Karpas-422 (cell line): ENCODE measurements at regions not wholly inside any gene's neighbourhood (a gene's known extent, or its start where the extent isn't known, plus 50 kb on each side); places are given as distances from the start of the nearest gene placed in this dataset.
"Not testable (repeated sequence)": the region's sequence is repeated elsewhere in the genome, so short reads cannot be mapped to it uniquely, and the experiment has no call there.

Experiments used
- DNase-seq: peaks from one replicate; pipeline ENCODE4 v3.0.0-alpha.2; 2015
- H2AFZ ChIP-seq: fragments of 200-600 bp; sonication (generic); 2 replicates; pipeline ENCODE4 v1.6.1; 2014; ENCODE audit warnings: antibody characterized with exemption, low read length, mixed read lengths
- H3K27ac ChIP-seq: fragments of 200-600 bp; sonication (generic); 2 replicates; pipeline ENCODE4 v1.5.1; 2014; ENCODE audit warnings: mild to moderate bottlenecking, low read length, moderate library complexity
- H3K27me3 ChIP-seq: fragments of 200-600 bp; sonication (generic); 2 replicates; pipeline ENCODE4 v1.6.1; 2014; ENCODE audit warnings: low read length, mixed read lengths
- H3K36me3 ChIP-seq: fragments of 200-600 bp; sonication (generic); 2 replicates; pipeline ENCODE4 v1.6.1; 2014; ENCODE audit warnings: low read length, mixed read lengths; ENCODE audit not compliant: insufficient read depth
- H3K4me1 ChIP-seq: fragments of 200-600 bp; sonication (generic); 2 replicates; pipeline ENCODE4 v1.6.1; 2014; ENCODE audit warnings: mild to moderate bottlenecking, low read length, mixed read lengths
- H3K4me2 ChIP-seq: fragments of 200-600 bp; sonication (generic); 2 replicates; pipeline ENCODE4 v1.6.1; 2014; ENCODE audit warnings: low read length, low read depth, mild to moderate bottlenecking; ENCODE audit not compliant: poor library complexity, severe bottlenecking
- H3K4me3 ChIP-seq: fragments of 200-600 bp; sonication (generic); 2 replicates; pipeline ENCODE4 v1.5.1; 2014; ENCODE audit warnings: mild to moderate bottlenecking, antibody characterized with exemption, low read length, mixed read lengths
- H3K79me2 ChIP-seq: fragments of 200-600 bp; sonication (generic); 2 replicates; pipeline ENCODE4 v1.6.1; 2014; ENCODE audit warnings: mild to moderate bottlenecking, low read length, mixed read lengths
- H3K9ac ChIP-seq: fragments of 200-600 bp; sonication (generic); 2 replicates; pipeline ENCODE4 v1.6.0; 2014; ENCODE audit warnings: low read length
- H3K9me2 ChIP-seq: fragments of 200-600 bp; sonication (generic), shearing (Covaris generic); replicated peaks from 2 replicates; pipeline ENCODE4 v1.6.0; 2014; ENCODE audit warnings: mild to moderate bottlenecking, low read length, moderate library complexity; ENCODE audit not compliant: insufficient read depth
- H3K9me3 ChIP-seq: fragments of 300-700, 200-600 bp; sonication (generic); 2 replicates; pipeline ENCODE4 v1.6.1; 2014; ENCODE audit warnings: low read length, mixed read lengths
- H4K20me1 ChIP-seq: fragments of 200-600 bp; sonication (generic); 2 replicates; pipeline ENCODE4 v1.6.1; 2014; ENCODE audit warnings: mild to moderate bottlenecking, antibody characterized with exemption, low read length, low read depth; ENCODE audit not compliant: insufficient read depth

DNA sequence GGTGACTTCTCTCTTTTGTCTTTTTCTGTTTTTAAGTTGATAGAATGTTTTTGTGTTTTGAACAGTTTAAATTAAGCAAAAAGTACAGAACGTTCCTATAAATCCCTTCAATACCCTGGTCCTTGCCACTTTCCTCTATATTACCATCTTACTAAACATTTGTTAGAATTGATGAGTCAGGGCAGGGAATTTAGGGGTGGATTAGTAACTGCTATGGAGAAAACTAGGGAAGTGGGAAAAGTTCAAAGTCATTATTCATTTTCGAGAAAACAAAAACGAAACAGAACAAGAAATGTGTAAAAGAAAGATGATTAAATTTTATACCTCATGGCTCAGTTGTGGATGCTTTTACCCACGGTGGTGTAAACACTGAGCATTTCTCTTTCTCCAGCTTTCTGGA is 240.4 kb upstream of the SULF2 start:
- Histone ChIP-seq H3K9me3 (no peaks in the 10 kb centered on the region), H3K27ac (no peak overlapping the region), H3K4me1 (no peaks in the 10 kb centered on the region), H2AFZ (no peak overlapping the region), H3K36me3 (no peaks in the 10 kb centered on the region), H4K20me1 (no peaks in the 10 kb centered on the region), H3K27me3 (no peaks in the 10 kb centered on the region), H3K4me3 (no peak overlapping the region), H3K4me2 (no peak overlapping the region), H3K79me2 (no peaks in the 10 kb centered on the region), H3K9ac (no peak overlapping the region), H3K9me2 (no peaks in the 10 kb centered on the region)
- no peak for DNase-seq

GRCh38 chr20:48025051-48025515 is 239.8 kb upstream of the SULF2 start:
- Histone ChIP-seq H4K20me1 (no peaks in the 10 kb centered on the region), H3K4me3 (no peak overlapping the region), H3K9ac (no peak overlapping the region), H2AFZ (no peak overlapping the region), H3K27me3 (no peaks in the 10 kb centered on the region), H3K4me2 (no peak overlapping the region), H3K27ac (no peak overlapping the region), H3K9me3 (no peaks in the 10 kb centered on the region), H3K4me1 (no peaks in the 10 kb centered on the region), H3K36me3 (no peaks in the 10 kb centered on the region), H3K79me2 (no peaks in the 10 kb centered on the region), H3K9me2 (no peaks in the 10 kb centered on the region)
- no peak for DNase-seq

DNA sequence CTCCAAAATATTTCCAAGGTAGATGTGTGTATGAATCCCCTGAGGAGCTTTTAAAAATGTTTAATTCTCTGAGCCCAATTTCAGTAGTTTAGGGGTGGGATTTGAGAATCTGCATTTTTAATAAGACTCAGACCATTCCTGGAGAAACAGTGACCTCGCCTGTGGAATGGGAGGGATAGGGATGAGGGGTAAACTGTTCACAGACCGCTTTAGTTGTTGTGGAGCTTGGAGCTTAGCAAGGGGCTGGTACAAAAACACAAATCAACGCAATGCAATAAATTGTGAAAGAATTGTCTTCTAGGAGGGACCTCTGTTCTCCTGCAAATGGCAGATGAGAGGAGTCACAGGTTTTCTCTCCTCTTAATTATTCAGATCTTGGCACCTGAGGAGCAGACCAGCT is 239.3 kb upstream of the SULF2 start:
- no peak overlapping the region for H3K4me3 ChIP-seq
- no peaks in the 10 kb centered on the region for H4K20me1 ChIP-seq
- no peaks in the 10 kb centered on the region for H3K9me3 ChIP-seq
- H3K9me2 ChIP-seq: no peaks in the 10 kb centered on the region
- H3K4me2 ChIP-seq: no peak overlapping the region
- H3K79me2 ChIP-seq: no peaks in the 10 kb centered on the region
- no peak for DNase-seq
- H3K27me3 ChIP-seq: no peaks in the 10 kb centered on the region
- no peaks in the 10 kb centered on the region for H3K36me3 ChIP-seq
- H3K4me1 ChIP-seq: no peaks in the 10 kb centered on the region
- H3K27ac ChIP-seq: no peak overlapping the region
- H2AFZ ChIP-seq: no peak overlapping the region
- no peak overlapping the region for H3K9ac ChIP-seq

GRCh38 chr20:48020696-48021095 is 235.4 kb upstream of the SULF2 start:
- DNase-seq, H3K9me2 ChIP-seq, H4K20me1 ChIP-seq, H3K4me1 ChIP-seq, H3K27ac ChIP-seq, H2AFZ ChIP-seq, H3K9me3 ChIP-seq, H3K4me3 ChIP-seq, H3K9ac ChIP-seq, H3K27me3 ChIP-seq, H3K36me3 ChIP-seq, H3K4me2 ChIP-seq, H3K79me2 ChIP-seq: not testable (repeated sequence)

DNA sequence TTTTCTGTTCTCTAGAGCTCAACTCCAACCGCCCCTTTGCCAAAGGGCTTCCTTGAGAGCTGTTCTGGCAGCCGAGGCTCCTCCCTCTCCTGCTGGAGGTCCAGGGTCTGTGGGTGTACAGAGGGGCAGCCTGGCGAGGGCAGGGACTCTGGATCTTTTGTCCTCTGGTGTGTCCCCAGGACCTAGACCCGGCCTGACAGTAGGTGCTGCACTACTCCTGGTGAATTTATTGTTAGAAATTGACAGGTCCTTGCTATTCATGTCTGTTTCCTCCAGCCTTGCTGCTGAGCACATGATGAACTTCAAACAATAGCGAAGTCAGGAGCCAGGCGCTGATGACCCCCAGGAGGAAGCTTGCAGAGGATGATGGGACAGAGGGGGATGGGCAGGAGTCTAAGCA is 234.7 kb upstream of the SULF2 start:
- H3K27ac ChIP-seq: no peak overlapping the region

DNA sequence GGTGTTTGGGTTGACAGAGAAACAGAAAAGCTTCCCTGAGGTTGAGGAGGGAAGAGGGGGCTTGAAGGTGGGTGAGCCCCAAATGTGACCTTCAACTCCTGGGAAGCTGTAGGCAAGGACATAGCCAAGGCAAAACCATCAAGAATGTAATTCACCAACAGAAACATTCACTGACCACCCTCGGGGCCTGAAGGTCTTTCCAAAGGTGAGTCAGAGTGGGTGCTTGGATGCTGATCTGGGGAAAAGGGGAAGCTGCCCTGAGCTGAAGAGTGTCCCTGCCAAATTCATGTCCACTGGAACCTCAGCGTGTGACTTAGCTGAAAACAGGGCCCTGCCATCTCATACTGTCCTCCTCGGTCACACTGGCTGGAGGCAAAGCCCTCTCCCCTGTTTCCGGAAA is 234.2 kb upstream of the SULF2 start:
- Histone ChIP-seq H3K79me2 (no peaks in the 10 kb centered on the region), H3K27me3 (no peaks in the 10 kb centered on the region), H3K9ac (no peak overlapping the region), H3K9me2 (no peaks in the 10 kb centered on the region), H2AFZ (no peak overlapping the region), H4K20me1 (no peaks in the 10 kb centered on the region), H3K9me3 (no peaks in the 10 kb centered on the region), H3K36me3 (no peaks in the 10 kb centered on the region), H3K27ac (no peak overlapping the region), H3K4me3 (no peak overlapping the region), H3K4me1 (no peaks in the 10 kb centered on the region), H3K4me2 (no peak overlapping the region)
- no peak for DNase-seq

More for the DNA sequence above, 234.7 kb upstream of the SULF2 start:
- H3K9me2 ChIP-seq: no peaks in the 10 kb centered on the region
- H3K4me2 ChIP-seq: no peak overlapping the region
- H3K9me3 ChIP-seq: no peaks in the 10 kb centered on the region
- no peak overlapping the region for H2AFZ ChIP-seq
- H3K9ac ChIP-seq: no peak overlapping the region
- no peaks in the 10 kb centered on the region for H3K4me1 ChIP-seq
- H3K36me3 ChIP-seq: no peaks in the 10 kb centered on the region
- no peaks in the 10 kb centered on the region for H3K79me2 ChIP-seq
- no peak for DNase-seq
- no peaks in the 10 kb centered on the region for H4K20me1 ChIP-seq
- no peaks in the 10 kb centered on the region for H3K27me3 ChIP-seq
- no peak overlapping the region for H3K4me3 ChIP-seq

DNA sequence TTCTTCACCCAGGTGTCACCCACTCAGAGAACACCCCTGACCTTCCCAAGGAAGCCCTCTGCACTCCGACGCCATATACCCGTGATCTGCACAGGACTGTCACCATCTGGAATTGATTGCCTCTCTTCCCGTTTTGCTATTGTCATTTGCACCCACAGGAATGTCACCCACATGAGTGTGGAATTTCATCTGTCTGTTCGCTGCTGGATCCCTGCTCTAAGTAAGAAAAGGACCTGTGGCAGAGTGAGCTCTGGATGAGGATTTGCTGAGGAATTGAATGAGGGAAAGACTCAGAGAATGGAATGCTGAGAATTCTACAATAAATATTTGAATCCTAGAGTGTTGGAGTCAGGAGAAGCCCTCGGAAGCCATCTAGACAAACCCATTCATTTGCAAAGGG is 233.6 kb upstream of the SULF2 start:
- not testable (repeated sequence) for H3K27me3 ChIP-seq, H3K4me1 ChIP-seq, H3K4me2 ChIP-seq, DNase-seq, H3K36me3 ChIP-seq, H3K27ac ChIP-seq, H4K20me1 ChIP-seq, H3K9me3 ChIP-seq, H3K4me3 ChIP-seq, H3K9ac ChIP-seq, H2AFZ ChIP-seq, H3K9me2 ChIP-seq, H3K79me2 ChIP-seq

GRCh38 chr20:48017992-48018391 is 232.7 kb upstream of the SULF2 start:
- no peaks in the 10 kb centered on the region for H3K79me2 ChIP-seq
- no peaks in the 10 kb centered on the region for H3K9me3 ChIP-seq
- H3K4me2 ChIP-seq: no peak overlapping the region
- H4K20me1 ChIP-seq: no peaks in the 10 kb centered on the region
- H3K4me3 ChIP-seq: no peak overlapping the region
- H3K27ac ChIP-seq: no peak overlapping the region
- H3K27me3 ChIP-seq: no peaks in the 10 kb centered on the region
- no peaks in the 10 kb centered on the region for H3K4me1 ChIP-seq
- no peak overlapping the region for H3K9ac ChIP-seq
- no peak overlapping the region for H2AFZ ChIP-seq
- DNase-seq: no peak
- no peaks in the 10 kb centered on the region for H3K9me2 ChIP-seq
- H3K36me3 ChIP-seq: no peaks in the 10 kb centered on the region

DNA sequence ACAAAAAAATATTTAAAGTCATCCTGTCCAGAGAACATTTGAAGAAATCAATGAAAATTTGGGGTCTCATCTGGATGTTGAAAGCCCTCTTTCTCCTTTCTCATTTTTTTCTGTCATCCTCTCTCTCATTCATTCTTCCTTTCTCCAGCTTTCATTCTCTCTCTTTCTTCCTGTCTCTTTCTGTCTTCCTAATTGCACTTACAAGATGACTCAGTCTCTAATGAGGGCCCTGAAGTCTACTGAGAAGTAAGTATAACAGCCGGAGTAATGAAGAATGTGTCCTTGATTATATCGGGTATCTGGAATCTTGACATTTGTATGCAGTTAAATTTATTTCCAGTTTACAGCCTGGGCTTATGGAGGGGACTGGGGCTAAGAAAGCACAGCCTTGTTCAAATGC is 232.2 kb upstream of the SULF2 start:
- Histone ChIP-seq H3K4me2 (no peak overlapping the region), H3K27me3 (no peaks in the 10 kb centered on the region), H3K27ac (no peak overlapping the region), H3K9me2 (no peaks in the 10 kb centered on the region), H3K4me3 (no peak overlapping the region), H3K9me3 (no peaks in the 10 kb centered on the region), H3K4me1 (no peaks in the 10 kb centered on the region), H3K79me2 (no peaks in the 10 kb centered on the region), H3K9ac (no peak overlapping the region), H3K36me3 (no peaks in the 10 kb centered on the region), H2AFZ (no peak overlapping the region), H4K20me1 (no peaks in the 10 kb centered on the region)
- no peak for DNase-seq
